GM19438 (cell line): ENCODE measurements at regions not wholly inside any gene's neighbourhood (a gene's known extent, or its start where the extent isn't known, plus 50 kb on each side); places are given as distances from the start of the nearest gene placed in this dataset.

Source experiments
- ATAC-seq: cut with Tn5 transposase; IDR thresholded peaks from one replicate; pipeline ENCODE4 v1.9.1; 2021; ENCODE audit warnings: low read depth; ENCODE audit not compliant: unreplicated experiment

GRCh38 chr18:24770311-24771024 lies 310.0 kb downstream of the HRH4 start:
- no peak for ATAC-seq

DNA sequence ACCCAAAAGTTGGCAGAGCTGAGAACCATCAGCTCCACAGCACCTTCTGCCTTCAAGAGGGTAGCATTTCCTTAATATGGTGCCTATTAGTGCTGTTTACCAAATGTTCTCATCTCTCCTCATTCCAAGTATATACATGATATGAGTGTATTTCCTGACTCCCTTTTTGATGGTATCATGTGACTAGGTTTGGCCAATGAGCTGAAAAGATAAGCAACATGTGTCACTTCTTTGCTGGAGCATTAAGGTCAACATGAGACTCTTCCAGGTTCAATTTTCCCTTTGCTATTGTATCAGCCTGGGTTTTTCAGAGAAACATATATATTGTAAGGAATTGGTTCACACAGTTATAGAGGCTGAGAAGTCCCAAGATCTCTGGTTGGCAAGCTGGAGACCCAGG lies 310.9 kb downstream of the HRH4 start:
- no peak for ATAC-seq

DNA sequence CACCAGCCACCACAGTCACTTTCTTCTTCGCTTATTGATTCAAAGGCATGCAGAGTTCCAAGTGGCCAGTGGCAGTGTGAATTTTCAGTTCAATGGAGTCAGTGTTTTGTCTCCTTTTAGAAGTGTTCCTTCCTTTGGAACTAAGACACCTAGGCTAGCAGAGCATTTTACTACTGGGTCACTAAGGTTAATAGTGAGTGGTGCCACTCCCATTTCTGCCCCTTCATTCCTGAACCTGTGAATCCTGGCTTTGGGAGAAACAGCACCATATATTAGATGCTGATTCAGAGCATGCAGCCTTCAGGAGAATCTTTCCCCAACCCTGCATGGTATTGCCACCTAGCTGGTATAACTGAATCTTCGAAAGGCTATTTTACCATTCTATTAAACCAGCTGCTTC lies 312.7 kb downstream of the HRH4 start:
- no peak for ATAC-seq

DNA sequence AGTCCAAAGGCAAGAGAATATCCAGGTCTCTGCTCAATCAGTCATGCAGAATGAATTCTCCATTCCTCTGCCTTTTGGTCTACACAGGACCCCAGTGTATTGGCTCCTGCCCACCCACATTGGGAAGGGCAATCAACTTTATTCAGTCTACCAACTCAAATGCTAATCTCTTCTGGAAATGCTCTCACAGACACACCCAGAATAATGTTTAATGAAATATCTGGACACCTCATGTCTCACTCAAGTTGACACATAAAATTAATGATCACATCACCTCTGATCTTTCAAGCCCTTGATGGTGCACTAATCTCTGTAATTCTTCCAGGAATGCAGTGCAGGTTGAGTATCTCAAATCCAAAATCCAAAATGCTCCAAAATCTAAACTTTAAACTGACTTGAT lies 315.6 kb downstream of the HRH4 start:
- no peak for ATAC-seq

DNA sequence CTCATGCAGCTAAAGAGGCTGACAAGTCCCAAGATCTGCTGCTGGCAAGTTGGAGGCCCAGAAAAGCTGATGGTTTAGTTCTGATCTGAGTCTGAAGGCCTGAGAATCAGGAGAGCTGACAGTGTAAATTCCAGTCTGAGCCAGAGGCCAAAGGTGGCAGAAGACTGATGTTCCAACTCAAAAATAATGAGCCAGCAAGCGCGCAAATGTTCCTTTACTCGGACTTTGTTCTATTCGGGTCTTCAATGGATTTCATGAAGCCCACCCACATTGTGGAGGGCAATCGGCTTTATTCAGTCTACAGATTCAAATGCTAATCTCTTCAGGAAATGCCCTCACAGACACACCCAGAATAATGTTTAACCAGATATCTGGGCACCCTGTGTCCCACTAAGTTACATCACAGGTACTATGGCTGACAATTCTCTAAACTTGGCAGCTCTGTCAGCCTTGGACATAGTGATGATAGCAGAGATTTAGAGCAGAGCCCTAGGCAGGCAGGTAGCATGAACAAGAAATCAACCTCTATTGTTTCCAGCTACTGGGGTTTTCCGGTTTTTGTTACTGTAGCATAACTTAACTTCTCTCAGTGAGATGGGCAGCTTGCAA lies 318.5 kb downstream of the HRH4 start:
- ATAC-seq = no peak

- ATAC-seq = no peak
Measured at GRCh38 chr18:24782566-24782965, 322.1 kb downstream of the HRH4 start.

GRCh38 chr18:24785019-24785418 lies 324.6 kb downstream of the HRH4 start:
- no peak for ATAC-seq

GRCh38 chr18:24786027-24786426 lies 325.6 kb downstream of the HRH4 start:
- ATAC-seq = no peak

- no peak for ATAC-seq
Measured at GRCh38 chr18:24790347-24790746, 329.9 kb downstream of the HRH4 start.

DNA sequence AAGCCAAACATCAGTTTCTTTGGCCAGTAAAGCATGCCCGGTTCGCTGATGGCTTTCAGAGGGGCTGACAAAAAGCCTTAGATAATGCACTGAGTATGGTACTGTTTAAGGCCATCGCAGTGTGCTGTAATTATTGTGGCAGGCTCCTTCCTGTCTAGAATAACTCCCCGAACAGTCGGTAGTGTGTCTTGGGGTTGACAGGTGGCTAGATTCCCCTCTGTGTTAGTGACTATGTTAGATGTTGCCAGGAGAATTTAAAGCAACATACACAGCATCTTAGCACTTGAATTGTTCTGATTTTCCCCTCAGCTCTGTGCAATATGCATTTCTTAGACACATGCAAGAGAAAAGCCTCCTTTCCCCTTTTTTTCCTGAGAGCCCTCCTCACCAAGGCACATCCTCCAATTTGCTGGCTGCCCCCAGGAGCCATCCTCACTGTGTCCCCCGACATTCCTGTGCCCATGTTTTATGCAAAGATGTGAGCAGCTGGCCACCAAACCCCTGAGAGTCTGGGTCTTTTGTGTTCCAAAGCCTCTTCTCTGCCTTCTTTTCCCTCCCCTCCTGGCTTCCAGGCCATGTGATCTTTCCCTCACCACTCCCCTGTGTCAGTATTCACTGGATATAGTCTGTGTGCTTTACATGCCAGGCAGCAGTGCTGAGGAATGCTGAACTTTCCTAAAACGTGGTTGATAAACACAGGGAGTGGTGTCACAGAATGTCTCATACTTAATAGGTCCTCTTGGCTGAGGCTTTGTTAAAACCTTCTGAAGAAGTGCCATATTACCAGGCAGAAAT lies 331.5 kb downstream of the HRH4 start:
- ATAC-seq = no peak

DNA sequence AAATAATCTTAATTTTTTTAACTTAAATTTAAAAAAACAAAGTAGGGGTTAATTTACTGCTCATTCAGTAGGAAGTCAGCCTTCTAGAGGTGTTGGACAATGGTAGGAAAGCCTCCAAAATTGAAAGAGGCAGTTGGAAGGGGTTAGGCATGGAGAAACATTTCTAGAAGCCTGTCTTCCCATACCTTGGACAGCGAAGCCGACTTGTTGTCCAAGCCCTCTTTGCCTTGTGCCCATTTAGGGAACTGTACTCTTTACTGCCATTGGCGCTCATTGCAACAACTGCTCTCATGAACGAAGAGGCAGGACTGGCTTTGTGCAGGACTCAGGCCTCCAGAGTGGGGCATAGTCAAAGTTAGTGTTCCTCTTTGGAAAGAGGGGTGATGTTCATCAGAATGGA lies 333.3 kb downstream of the HRH4 start:
- no peak for ATAC-seq

- ATAC-seq = no peak
Measured at GRCh38 chr18:24795129-24795528, 334.7 kb downstream of the HRH4 start.

- ATAC-seq = no peak
Measured at GRCh38 chr18:24797981-24798380, 337.5 kb downstream of the HRH4 start.

GRCh38 chr18:24799176-24799575 lies 338.7 kb downstream of the HRH4 start:
- no peak for ATAC-seq

DNA sequence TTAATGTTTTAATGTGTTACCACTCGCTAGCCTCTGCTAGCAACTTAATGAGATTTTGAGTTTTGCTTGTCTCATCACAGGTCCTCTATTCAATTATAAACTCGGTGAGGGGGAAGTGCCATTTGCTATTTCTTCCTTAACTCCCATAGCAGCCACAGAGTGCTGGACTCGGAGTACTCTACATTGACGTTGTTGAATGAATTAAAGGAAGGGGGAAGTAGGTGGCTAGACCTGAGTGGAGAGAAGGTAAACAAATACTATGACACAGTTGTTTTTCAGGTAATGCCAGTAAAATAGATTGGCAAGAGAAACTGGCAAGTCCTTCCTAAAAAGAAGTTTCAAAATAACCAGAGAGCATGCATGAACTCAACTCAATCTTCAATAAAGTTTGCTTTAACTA lies 339.3 kb downstream of the HRH4 start:
- no peak for ATAC-seq

DNA sequence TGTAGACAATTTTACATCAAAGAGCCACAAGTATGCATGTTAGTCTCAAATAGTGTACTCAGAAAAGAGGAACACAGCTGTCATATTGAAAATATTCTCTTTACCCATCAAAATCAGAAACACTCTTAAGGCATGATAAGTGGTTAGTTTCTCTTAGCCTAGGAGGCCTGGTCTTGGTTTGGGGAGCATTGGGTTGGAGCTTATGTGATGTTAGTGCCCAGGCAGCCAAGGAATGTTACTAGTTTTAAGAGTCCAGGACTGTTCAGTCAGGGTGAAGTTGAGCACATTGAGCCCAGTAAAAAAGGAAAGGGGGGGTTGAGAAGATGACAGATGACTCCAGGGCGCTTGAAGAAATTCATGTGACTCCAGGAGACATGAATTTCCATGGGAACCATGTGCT lies 340.6 kb downstream of the HRH4 start:
- no peak for ATAC-seq

- ATAC-seq = no peak
Measured at GRCh38 chr18:24802456-24802855, 342.0 kb downstream of the HRH4 start.

DNA sequence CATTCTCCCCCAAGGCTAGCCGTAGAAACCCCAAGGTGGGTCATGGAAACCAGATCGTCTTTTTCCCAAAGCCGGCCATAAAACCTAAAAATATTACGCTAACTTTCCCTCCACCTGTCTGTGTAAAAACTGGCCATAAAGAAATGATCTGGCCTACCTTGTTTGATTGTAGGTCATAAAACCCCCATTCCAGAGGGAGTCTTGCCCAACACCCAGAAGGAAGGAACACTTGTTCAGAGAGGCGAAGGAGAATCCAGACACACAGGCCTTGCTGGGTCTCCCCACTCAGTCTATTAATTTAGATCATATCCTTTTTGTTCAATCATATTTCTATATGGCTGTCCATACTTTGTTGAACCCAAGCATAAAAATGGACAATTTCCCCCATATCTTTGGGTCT lies 344.7 kb downstream of the HRH4 start:
- no peak for ATAC-seq

DNA sequence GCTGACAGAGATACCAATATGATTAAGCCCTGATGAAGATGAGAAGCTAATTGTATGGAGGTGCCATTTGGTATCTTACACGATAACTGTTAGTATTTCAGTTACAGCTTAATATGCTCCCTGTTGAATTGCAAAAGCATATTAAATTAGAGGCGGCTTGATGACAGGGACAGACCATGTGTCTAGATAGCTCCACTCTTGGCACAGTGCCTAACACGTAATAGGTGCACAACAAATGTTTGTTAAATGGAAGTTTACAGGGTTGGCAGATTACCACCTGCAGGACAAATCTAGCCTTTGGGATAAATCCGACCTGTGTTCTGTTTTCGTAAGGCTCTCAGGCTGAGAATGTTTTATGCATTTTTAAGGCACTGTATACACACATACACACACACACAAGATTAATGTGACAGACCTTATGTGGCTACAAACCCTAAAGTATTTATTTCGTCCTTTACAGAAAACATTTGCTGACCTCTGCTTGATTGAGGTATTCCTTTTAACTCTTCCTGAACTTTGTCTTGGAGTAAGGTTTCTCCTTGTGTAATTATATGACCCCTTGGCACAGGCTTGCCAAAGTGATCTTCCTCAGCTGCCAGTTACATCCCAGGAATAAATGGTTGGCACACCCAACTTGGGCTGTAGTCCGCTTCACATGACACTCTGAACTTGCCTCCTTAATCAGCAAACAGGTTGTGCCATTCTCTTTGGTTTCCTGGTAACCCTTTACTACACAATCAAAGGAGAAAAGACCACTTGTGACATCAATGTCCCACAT lies 348.9 kb downstream of the HRH4 start:
- ATAC-seq = no peak

DNA sequence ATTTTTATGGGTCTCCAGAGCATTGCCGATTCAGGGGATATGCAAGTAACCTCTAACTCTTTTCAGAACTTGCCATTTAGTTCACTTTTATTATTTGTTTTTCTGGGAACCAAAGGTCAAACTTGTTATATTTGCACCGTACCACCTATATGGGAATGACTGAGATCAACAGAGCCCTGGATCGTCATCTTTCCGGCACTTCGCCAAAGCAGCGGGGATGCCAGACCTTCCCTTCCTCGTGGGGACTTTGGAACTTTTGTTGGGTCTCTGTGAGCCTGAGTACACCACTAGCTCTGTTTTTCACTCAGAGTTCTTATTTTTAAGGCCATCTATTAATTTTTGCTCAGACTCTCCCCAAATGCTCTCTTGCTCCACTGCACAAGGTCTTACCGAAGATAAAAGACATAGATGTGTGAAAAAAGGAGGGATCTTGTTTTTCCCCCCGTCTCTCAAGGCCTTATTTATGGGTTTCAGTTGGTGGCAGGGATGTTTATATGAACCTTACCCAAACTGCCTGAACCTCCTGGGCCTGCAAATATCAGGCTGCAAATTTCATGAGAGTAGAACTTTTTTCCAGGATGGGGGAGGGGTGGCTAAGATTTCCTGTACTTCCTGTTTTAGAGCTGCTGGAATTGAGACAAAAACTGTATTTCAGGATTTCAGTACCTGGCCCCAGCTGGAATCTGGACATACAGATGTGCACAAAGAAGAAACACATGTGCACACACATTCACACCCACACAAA lies 350.3 kb downstream of the HRH4 start:
- ATAC-seq = no peak
